IgD-negative memory B cell (primary cell): ENCODE measurements at regions not wholly inside any gene's neighbourhood (a gene's known extent, or its start where the extent isn't known, plus 50 kb on each side); places are given as distances from the start of the nearest gene placed in this dataset.
"Not testable (repeated sequence)": the region's sequence is repeated elsewhere in the genome, so short reads cannot be mapped to it uniquely, and the experiment has no call there.

ENCODE experiments used
- H3K27ac Mint-ChIP-seq, 3 donors: one replicate each; pipeline ENCODE4 v1.8.0; 2020 to 2022; ENCODE audit warnings: mild to moderate bottlenecking in 3 of 3, mixed read lengths in 3 of 3, moderate library complexity in 1 of 3
- H3K27me3 Mint-ChIP-seq: one replicate; pipeline ENCODE4 v1.8.0; 2021; ENCODE audit warnings: mixed read lengths
- H3K36me3 Mint-ChIP-seq: one replicate; pipeline ENCODE4 v1.8.0; 2020; ENCODE audit warnings: mild to moderate bottlenecking, mixed read lengths
- H3K4me1 Mint-ChIP-seq, 3 donors: one replicate each; pipeline ENCODE4 v1.8.0; 2020 to 2022; ENCODE audit warnings: mixed read lengths in 3 of 3, mild to moderate bottlenecking in 1 of 3
- H3K4me3 Mint-ChIP-seq, 4 donors: one replicate each; pipeline ENCODE4 v1.8.0; 2020 to 2022; ENCODE audit warnings: mild to moderate bottlenecking in 4 of 4, mixed read lengths in 4 of 4, moderate library complexity in 3 of 4
- H3K9me3 Mint-ChIP-seq, 3 donors: one replicate each; pipeline ENCODE4 v1.8.0; 2020 to 2021; ENCODE audit warnings: mixed read lengths in 3 of 3, mild to moderate bottlenecking in 1 of 3

- Mint-ChIP-seq H3K36me3 (peaks cover 2% of the 10 kb centered on the region), H3K27ac (no peak overlapping the region), H3K4me1 (no peaks in the 10 kb centered on the region), H3K9me3 (peaks cover 0 to 5% (median 5%) of the 10 kb centered on the region in 3 donors), H3K4me3 (no peak overlapping the region), H3K27me3 (no peaks in the 10 kb centered on the region)
Observed at GRCh38 chrX:77167993-77168392, 279.2 kb upstream of the FGF16 start.

GRCh38 chrX:77174680-77175519 lies 272.3 kb upstream of the FGF16 start:
- H3K4me3 Mint-ChIP-seq, result no peak overlapping the region
- no peaks in the 10 kb centered on the region for H3K4me1 Mint-ChIP-seq
- H3K9me3 Mint-ChIP-seq, result peaks cover 0 to 6% (median 3%) of the 10 kb centered on the region in 3 donors
- peak overlapping the region in 1 of 3 donors; percentile 8 for H3K27ac Mint-ChIP-seq
- no peaks in the 10 kb centered on the region for H3K36me3 Mint-ChIP-seq
- H3K27me3 Mint-ChIP-seq, result peaks cover 1% of the 10 kb centered on the region

- Mint-ChIP-seq H3K27ac (no peak overlapping the region), H3K9me3 (peaks cover 1 to 10% (median 4%) of the 10 kb centered on the region in 3 donors), H3K27me3 (no peaks in the 10 kb centered on the region), H3K4me3 (no peak overlapping the region), H3K4me1 (no peaks in the 10 kb centered on the region), H3K36me3 (peaks cover 3% of the 10 kb centered on the region)
Observed at GRCh38 chrX:77200663-77201062, 246.5 kb upstream of the FGF16 start.

- H3K27me3 Mint-ChIP-seq, result peaks cover 8% of the 10 kb centered on the region
Observed at GRCh38 chrX:77223046-77223445, 224.1 kb upstream of the FGF16 start.

GRCh38 chrX:77264490-77264889 lies 182.7 kb upstream of the FGF16 start:
- Mint-ChIP-seq H3K36me3 (no peaks in the 10 kb centered on the region), H3K27me3 (no peaks in the 10 kb centered on the region), H3K27ac (no peak overlapping the region), H3K4me1 (peaks cover 0 to 3% (median 0%) of the 10 kb centered on the region in 3 donors), H3K4me3 (no peak overlapping the region), H3K9me3 (peaks cover 5 to 27% (median 15%) of the 10 kb centered on the region in 3 donors)

More at GRCh38 chrX:77223046-77223445, 224.1 kb upstream of the FGF16 start:
- no peaks in the 10 kb centered on the region for H3K4me1 Mint-ChIP-seq
- no peak overlapping the region for H3K4me3 Mint-ChIP-seq
- H3K9me3 Mint-ChIP-seq, result peaks cover 0 to 6% (median 1%) of the 10 kb centered on the region in 3 donors
- no peaks in the 10 kb centered on the region for H3K36me3 Mint-ChIP-seq
- H3K27ac Mint-ChIP-seq, result no peak overlapping the region

- Mint-ChIP-seq H3K27ac (no peak overlapping the region), H3K4me1 (no peaks in the 10 kb centered on the region), H3K36me3 (no peaks in the 10 kb centered on the region), H3K9me3 (peaks cover 0 to 5% (median 4%) of the 10 kb centered on the region in 3 donors), H3K4me3 (peak overlapping the region in 1 of 4 donors; percentile 71), H3K27me3 (no peaks in the 10 kb centered on the region)
Observed at GRCh38 chrX:77275392-77275791, 171.8 kb upstream of the FGF16 start.

GRCh38 chrX:77276742-77277141 lies 170.4 kb upstream of the FGF16 start:
- Mint-ChIP-seq H3K36me3 (no peaks in the 10 kb centered on the region), H3K27ac (no peak overlapping the region)

GRCh38 chrX:77277911-77278310 lies 169.3 kb upstream of the FGF16 start:
- no peak overlapping the region for H3K4me3 Mint-ChIP-seq
- no peaks in the 10 kb centered on the region for H3K4me1 Mint-ChIP-seq
- H3K36me3 Mint-ChIP-seq, result no peaks in the 10 kb centered on the region
- peaks cover 4 to 10% (median 7%) of the 10 kb centered on the region in 3 donors for H3K9me3 Mint-ChIP-seq
- H3K27ac Mint-ChIP-seq, result no peak overlapping the region
- H3K27me3 Mint-ChIP-seq, result no peaks in the 10 kb centered on the region

More at GRCh38 chrX:77276742-77277141, 170.4 kb upstream of the FGF16 start:
- no peaks in the 10 kb centered on the region for H3K27me3 Mint-ChIP-seq
- no peak overlapping the region for H3K4me3 Mint-ChIP-seq
- peaks cover 6 to 12% (median 7%) of the 10 kb centered on the region in 3 donors for H3K9me3 Mint-ChIP-seq
- H3K4me1 Mint-ChIP-seq, result no peaks in the 10 kb centered on the region

GRCh38 chrX:77279373-77279772 lies 167.8 kb upstream of the FGF16 start:
- H3K4me1 Mint-ChIP-seq, H3K4me3 Mint-ChIP-seq, H3K27ac Mint-ChIP-seq, H3K36me3 Mint-ChIP-seq, H3K27me3 Mint-ChIP-seq: not testable (repeated sequence)
- peaks cover 4 to 10% (median 7%) of the 10 kb centered on the region in 3 donors for H3K9me3 Mint-ChIP-seq

GRCh38 chrX:77293331-77293995 lies 153.7 kb upstream of the FGF16 start:
- Mint-ChIP-seq H3K9me3 (peaks cover 3 to 19% (median 4%) of the 10 kb centered on the region in 3 donors), H3K4me3 (no peak overlapping the region), H3K36me3 (no peaks in the 10 kb centered on the region), H3K27me3 (no peaks in the 10 kb centered on the region), H3K4me1 (no peaks in the 10 kb centered on the region), H3K27ac (no peak overlapping the region)

GRCh38 chrX:77298296-77298695 lies 148.9 kb upstream of the FGF16 start:
- Mint-ChIP-seq H3K27me3 (no peaks in the 10 kb centered on the region), H3K9me3 (peaks cover 3 to 23% (median 4%) of the 10 kb centered on the region in 3 donors), H3K4me1 (no peaks in the 10 kb centered on the region), H3K4me3 (no peak overlapping the region), H3K36me3 (no peaks in the 10 kb centered on the region), H3K27ac (no peak overlapping the region)

- Mint-ChIP-seq H3K27ac (no peak overlapping the region), H3K9me3 (peaks cover 3 to 21% (median 4%) of the 10 kb centered on the region in 3 donors), H3K36me3 (no peaks in the 10 kb centered on the region), H3K4me1 (no peaks in the 10 kb centered on the region), H3K27me3 (no peaks in the 10 kb centered on the region), H3K4me3 (no peak overlapping the region)
Observed at GRCh38 chrX:77298790-77299189, 148.4 kb upstream of the FGF16 start.

- Mint-ChIP-seq H3K36me3 (no peaks in the 10 kb centered on the region), H3K27ac (no peak overlapping the region), H3K27me3 (no peaks in the 10 kb centered on the region), H3K4me1 (no peaks in the 10 kb centered on the region), H3K9me3 (peaks cover 3 to 23% (median 6%) of the 10 kb centered on the region in 3 donors), H3K4me3 (no peak overlapping the region)
Observed at GRCh38 chrX:77299549-77299948, 147.6 kb upstream of the FGF16 start.

- no peaks in the 10 kb centered on the region for H3K4me1 Mint-ChIP-seq
- no peak overlapping the region for H3K4me3 Mint-ChIP-seq
- no peaks in the 10 kb centered on the region for H3K36me3 Mint-ChIP-seq
- peaks cover 0 to 2% (median 0%) of the 10 kb centered on the region in 3 donors for H3K9me3 Mint-ChIP-seq
- no peaks in the 10 kb centered on the region for H3K27me3 Mint-ChIP-seq
- H3K27ac Mint-ChIP-seq, result no peak overlapping the region
Observed at GRCh38 chrX:77342004-77342403, 105.2 kb upstream of the FGF16 start.

- no peaks in the 10 kb centered on the region for H3K36me3 Mint-ChIP-seq
- peaks cover 1% of the 10 kb centered on the region for H3K27me3 Mint-ChIP-seq
- no peak overlapping the region for H3K4me3 Mint-ChIP-seq
- no peak overlapping the region for H3K27ac Mint-ChIP-seq
- no peaks in the 10 kb centered on the region for H3K4me1 Mint-ChIP-seq
- peaks cover 1 to 7% (median 6%) of the 10 kb centered on the region in 3 donors for H3K9me3 Mint-ChIP-seq
Observed at GRCh38 chrX:77346859-77347258, 100.3 kb upstream of the FGF16 start.
